ENCODE measurements at regions not wholly inside any gene's neighbourhood (a gene's known extent, or its start where the extent isn't known, plus 50 kb on each side); places are given as distances from the start of the nearest gene placed in this dataset.

GRCh38 chr5:17343675-17344074 is 126.2 kb downstream of the BASP1 start:
- no peak for TF ChIP-seq CTCF (IDR thresholded peaks at IDR 0.05)
- TF ChIP-seq POLR2A (IDR thresholded peaks at IDR 0.05) = no peak
